HepG2 (cell line): ENCODE measurements at regions not wholly inside any gene's neighbourhood (a gene's known extent, or its start where the extent isn't known, plus 50 kb on each side); places are given as distances from the start of the nearest gene placed in this dataset.

Source experiments
- BATF2 ChIP-seq: sonication (generic); formaldehyde crosslinking; IDR thresholded peaks from 2 replicates; pipeline ENCODE4 v1.8.0; 2022; ENCODE audit warnings: mild to moderate bottlenecking, missing genetic modification reagents, moderate library complexity
- FOXC1 ChIP-seq: sonication (generic); formaldehyde crosslinking; IDR thresholded peaks from 2 replicates; pipeline ENCODE4 v1.8.0; 2022; ENCODE audit warnings: mild to moderate bottlenecking, missing genetic modification reagents, borderline replicate concordance
- GLI4 ChIP-seq: sonication (generic); formaldehyde crosslinking; IDR thresholded peaks from 2 replicates; pipeline ENCODE4 v1.5.1; 2020; ENCODE audit warnings: missing genetic modification reagents, mild to moderate bottlenecking, moderate library complexity, borderline replicate concordance
- SAP130 ChIP-seq: IDR thresholded peaks from 2 replicates; pipeline ENCODE4 v1.6.1; 2016; ENCODE audit warnings: low read depth
- SPEN ChIP-seq: sonication (generic); formaldehyde crosslinking; IDR thresholded peaks from 2 replicates; pipeline ENCODE4 v1.5.1; 2020; ENCODE audit warnings: low read depth, mild to moderate bottlenecking, missing genetic modification reagents
- THYN1 ChIP-seq: sonication (generic); formaldehyde crosslinking; IDR thresholded peaks from 2 replicates; pipeline ENCODE4 v1.8.1; 2023; ENCODE audit warnings: low read depth, mild to moderate bottlenecking, moderate library complexity, missing genetic modification reagents, borderline replicate concordance
- XRCC5 ChIP-seq: fragments of 200-400 bp; formaldehyde crosslinking; optimal IDR thresholded peaks from 2 replicates; pipeline ENCODE3; 2017; ENCODE audit warnings: mild to moderate bottlenecking, low read length
- ZFP90 ChIP-seq: sonication (generic); formaldehyde crosslinking; IDR thresholded peaks from 2 replicates; pipeline ENCODE4 v1.8.0; 2022; ENCODE audit warnings: missing genetic modification reagents, mild to moderate bottlenecking, inconsistent platforms, borderline replicate concordance
- ZNF20 ChIP-seq: sonication (generic); formaldehyde crosslinking; IDR thresholded peaks from 2 replicates; pipeline ENCODE4 v1.4.0; 2020; ENCODE audit warnings: mild to moderate bottlenecking, moderate library complexity, missing genetic modification reagents
- ZNF230 ChIP-seq: sonication (generic); formaldehyde crosslinking; IDR thresholded peaks from 2 replicates; pipeline ENCODE4 v1.4.0; 2020; ENCODE audit warnings: mild to moderate bottlenecking, missing genetic modification reagents
- ZNF264 ChIP-seq: sonication (generic); formaldehyde crosslinking; IDR thresholded peaks from 2 replicates; pipeline ENCODE4 v1.4.0; 2020; ENCODE audit warnings: missing genetic modification reagents
- ZNF337 ChIP-seq: sonication (generic); formaldehyde crosslinking; IDR thresholded peaks from 2 replicates; pipeline ENCODE4 v1.5.1; 2020; ENCODE audit warnings: missing genetic modification reagents, low read depth, mild to moderate bottlenecking, borderline replicate concordance
- ZNF33B ChIP-seq: sonication (generic); formaldehyde crosslinking; IDR thresholded peaks from 2 replicates; pipeline ENCODE4 v1.5.1; 2020; ENCODE audit warnings: mild to moderate bottlenecking, missing genetic modification reagents
- ZNF431 ChIP-seq: sonication (generic); formaldehyde crosslinking; IDR thresholded peaks from 2 replicates; pipeline ENCODE4 v1.9.0; 2022; ENCODE audit warnings: missing genetic modification reagents, low read depth, mild to moderate bottlenecking, borderline replicate concordance
- ZNF792 ChIP-seq: IDR thresholded peaks from 2 replicates; pipeline ENCODE4 v1.6.1; 2016
- TF ChIP-seq, protein P1 (sequence below), 2 experiments: sonication (generic) in 1 of 2; formaldehyde crosslinking in 1 of 2; IDR thresholded peaks; 2 replicates each; pipeline versions ENCODE4 v1.4.0 to v1.6.1; 2016 to 2020; ENCODE audit warnings: borderline replicate concordance in 1 of 2, low read depth in 1 of 2, mild to moderate bottlenecking in 1 of 2, missing genetic modification reagents in 1 of 2
- TF ChIP-seq, protein P2 (sequence below): sonication (generic); formaldehyde crosslinking; IDR thresholded peaks from 2 replicates; pipeline ENCODE4 v1.4.0; 2020; ENCODE audit warnings: missing genetic modification reagents, mild to moderate bottlenecking, borderline replicate concordance

DNA sequence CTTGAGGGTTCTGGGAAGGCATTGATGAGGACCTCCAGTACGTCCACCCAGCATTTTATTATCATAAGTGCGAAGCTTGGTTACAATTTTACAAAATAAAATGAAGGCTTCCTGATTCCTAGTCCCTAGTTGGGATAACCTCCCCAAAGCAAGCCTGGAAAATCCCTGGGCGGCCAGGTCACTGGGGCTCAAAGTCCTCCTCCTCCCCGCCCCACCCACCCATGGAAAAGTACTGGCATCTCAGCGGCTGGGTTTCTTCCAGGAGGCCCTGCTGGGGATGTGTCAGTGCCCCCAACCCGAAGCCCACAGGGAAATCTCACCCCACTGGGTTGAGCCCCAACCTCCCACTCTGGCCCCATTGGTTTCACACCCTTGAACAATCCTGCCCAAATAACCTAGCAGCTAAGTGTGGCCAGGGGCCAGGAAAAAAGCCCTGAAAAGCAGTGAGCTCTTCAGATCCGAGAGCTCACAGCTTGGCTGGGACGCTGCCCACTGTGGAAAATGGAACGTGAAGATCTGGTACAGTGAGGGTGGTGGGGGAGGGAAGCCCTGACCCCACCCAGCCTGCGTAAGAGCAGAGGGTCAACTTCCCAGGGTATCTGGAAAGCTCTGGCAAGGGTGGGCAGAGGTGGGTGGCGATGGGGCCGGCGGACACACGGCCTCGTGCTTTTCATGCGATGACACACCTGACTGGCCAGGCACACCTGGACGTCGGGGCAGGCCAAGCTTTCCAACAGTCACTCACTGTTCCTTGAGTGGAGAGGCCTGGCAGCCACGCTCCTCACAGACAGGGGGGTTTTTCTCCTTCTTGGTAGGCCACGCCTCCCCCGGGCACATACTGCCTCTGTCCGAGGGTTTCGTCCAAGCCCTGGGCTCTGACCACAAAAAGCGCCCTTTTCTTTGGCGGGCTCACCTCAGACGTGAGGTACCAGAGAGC is 324.5 kb downstream of the SOX9 start (continued):
- TF ChIP-seq, protein P1, sequence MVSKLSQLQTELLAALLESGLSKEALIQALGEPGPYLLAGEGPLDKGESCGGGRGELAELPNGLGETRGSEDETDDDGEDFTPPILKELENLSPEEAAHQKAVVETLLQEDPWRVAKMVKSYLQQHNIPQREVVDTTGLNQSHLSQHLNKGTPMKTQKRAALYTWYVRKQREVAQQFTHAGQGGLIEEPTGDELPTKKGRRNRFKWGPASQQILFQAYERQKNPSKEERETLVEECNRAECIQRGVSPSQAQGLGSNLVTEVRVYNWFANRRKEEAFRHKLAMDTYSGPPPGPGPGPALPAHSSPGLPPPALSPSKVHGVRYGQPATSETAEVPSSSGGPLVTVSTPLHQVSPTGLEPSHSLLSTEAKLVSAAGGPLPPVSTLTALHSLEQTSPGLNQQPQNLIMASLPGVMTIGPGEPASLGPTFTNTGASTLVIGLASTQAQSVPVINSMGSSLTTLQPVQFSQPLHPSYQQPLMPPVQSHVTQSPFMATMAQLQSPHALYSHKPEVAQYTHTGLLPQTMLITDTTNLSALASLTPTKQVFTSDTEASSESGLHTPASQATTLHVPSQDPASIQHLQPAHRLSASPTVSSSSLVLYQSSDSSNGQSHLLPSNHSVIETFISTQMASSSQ (IDR thresholded peaks at IDR 0.05; ENCODE audit: low read depth), result no peak
- TF ChIP-seq, protein P1 (CRISPR knock-in tag; IDR thresholded peaks at IDR 0.05; ENCODE audit: borderline replicate concordance), result no peak
- TF ChIP-seq ZNF230 (CRISPR knock-in tag), result no peak
- TF ChIP-seq GLI4 (CRISPR knock-in tag), result peak; percentile 88; the same call in 1 of the 2 replicates
- peak; percentile 80 for TF ChIP-seq ZNF264 (CRISPR knock-in tag)
- peak; percentile 60 for TF ChIP-seq FOXC1 (CRISPR knock-in tag)
- TF ChIP-seq ZNF431, result no peak
- no peak for TF ChIP-seq ZNF792 (CRISPR knock-in tag)
- TF ChIP-seq ZNF20 (CRISPR knock-in tag), result no peak
- peak; percentile 20; the same call in 1 of the 2 replicates for TF ChIP-seq SAP130
- 0 out of 2 replicates have a peak, but pooled peaks have one; percentile 31 for TF ChIP-seq SPEN (CRISPR knock-in tag)
- TF ChIP-seq, protein P2, sequence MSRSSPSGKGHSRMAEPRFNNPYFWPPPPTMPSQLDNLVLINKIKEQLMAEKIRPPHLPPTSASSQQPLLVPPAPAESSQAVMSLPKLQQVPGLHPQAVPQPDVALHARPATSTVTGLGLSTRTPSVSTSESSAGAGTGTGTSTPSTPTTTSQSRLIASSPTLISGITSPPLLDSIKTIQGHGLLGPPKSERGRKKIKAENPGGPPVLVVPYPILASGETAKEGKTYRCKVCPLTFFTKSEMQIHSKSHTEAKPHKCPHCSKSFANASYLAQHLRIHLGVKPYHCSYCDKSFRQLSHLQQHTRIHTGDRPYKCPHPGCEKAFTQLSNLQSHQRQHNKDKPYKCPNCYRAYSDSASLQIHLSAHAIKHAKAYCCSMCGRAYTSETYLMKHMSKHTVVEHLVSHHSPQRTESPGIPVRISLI (CRISPR knock-in tag), result peak; percentile 53; the same call in 1 of the 2 replicates
- 0 out of 2 replicates have a peak, but pooled peaks have one; percentile 20 for TF ChIP-seq THYN1 (CRISPR knock-in tag)
- TF ChIP-seq ZNF33B (CRISPR knock-in tag), result peak; percentile 79; the same call in 1 of the 2 replicates
- no peak for TF ChIP-seq BATF2 (CRISPR knock-in tag)
- TF ChIP-seq ZNF337 (CRISPR knock-in tag), result no peak
- no peak; the same call in 1 of the 2 replicates for TF ChIP-seq ZFP90 (CRISPR knock-in tag)
- TF ChIP-seq XRCC5, result no peak
